ENCODE measurements at regions not wholly inside any gene's neighbourhood (a gene's known extent, or its start where the extent isn't known, plus 50 kb on each side); places are given as distances from the start of the nearest gene placed in this dataset.
"Not testable (repeated sequence)": the region's sequence is repeated elsewhere in the genome, so short reads cannot be mapped to it uniquely, and the experiment has no call there.

- no peak overlapping the region for H3K4me3 ChIP-seq (ENCODE audit: low read length)
- no peak for DNase-seq (ENCODE audit: low read depth, low spot score)
Measured at GRCh38 chr19:33997690-33998089, 174.6 kb upstream of the LSM14A start.

- no peak for DNase-seq (ENCODE audit: low read depth, low spot score)
- no peak overlapping the region for H3K4me3 ChIP-seq (ENCODE audit: low read length)
Measured at GRCh38 chr19:33998302-33998701, 174.0 kb upstream of the LSM14A start.

GRCh38 chr19:33998739-33999345 lies 173.5 kb upstream of the LSM14A start:
- no peak for DNase-seq (ENCODE audit: low read depth, low spot score)
- H3K4me3 ChIP-seq (ENCODE audit: low read length) = no peak overlapping the region

- no peak overlapping the region for H3K4me3 ChIP-seq (ENCODE audit: low read length)
- DNase-seq (ENCODE audit: low read depth, low spot score) = peak; percentile 20
Measured at GRCh38 chr19:34017024-34017423, 155.3 kb upstream of the LSM14A start.

- no peak for DNase-seq (ENCODE audit: low read depth, low spot score)
- no peak overlapping the region for H3K4me3 ChIP-seq (ENCODE audit: low read length)
Measured at GRCh38 chr19:34017601-34018000, 154.7 kb upstream of the LSM14A start.

- H3K4me3 ChIP-seq (ENCODE audit: low read length) = no peak overlapping the region
- no peak for DNase-seq (ENCODE audit: low read depth, low spot score)
Measured at GRCh38 chr19:34018546-34018945, 153.8 kb upstream of the LSM14A start.

- DNase-seq (ENCODE audit: low read depth, low spot score) = no peak
- no peak overlapping the region for H3K4me3 ChIP-seq (ENCODE audit: low read length)
Measured at GRCh38 chr19:34023381-34023780, 148.9 kb upstream of the LSM14A start.

- H3K4me3 ChIP-seq (ENCODE audit: low read length) = no peak overlapping the region
- no peak for DNase-seq (ENCODE audit: low read depth, low spot score)
Measured at GRCh38 chr19:34033880-34034279, 138.4 kb upstream of the LSM14A start.

GRCh38 chr19:34034318-34034846 lies 137.9 kb upstream of the LSM14A start:
- DNase-seq (ENCODE audit: low read depth, low spot score) = no peak
- no peak overlapping the region for H3K4me3 ChIP-seq (ENCODE audit: low read length)

- DNase-seq (ENCODE audit: low read depth, low spot score) = peak; percentile 39
- no peak overlapping the region for H3K4me3 ChIP-seq (ENCODE audit: low read length)
Measured at GRCh38 chr19:34041925-34042521, 130.3 kb upstream of the LSM14A start.

GRCh38 chr19:34044021-34044420 lies 128.3 kb upstream of the LSM14A start:
- no peak for DNase-seq (ENCODE audit: low read depth, low spot score)
- H3K4me3 ChIP-seq (ENCODE audit: low read length) = no peak overlapping the region

- H3K4me3 ChIP-seq (ENCODE audit: low read length) = no peak overlapping the region
- no peak for DNase-seq (ENCODE audit: low read depth, low spot score)
Measured at GRCh38 chr19:34049944-34050343, 122.4 kb upstream of the LSM14A start.

- DNase-seq (ENCODE audit: low read depth, low spot score) = not testable (repeated sequence)
Measured at GRCh38 chr19:34050430-34050829, 121.9 kb upstream of the LSM14A start.

GRCh38 chr19:34051255-34051654 lies 121.0 kb upstream of the LSM14A start:
- DNase-seq (ENCODE audit: low read depth, low spot score) = no peak
- H3K4me3 ChIP-seq (ENCODE audit: low read length) = no peak overlapping the region

More at GRCh38 chr19:34050430-34050829, 121.9 kb upstream of the LSM14A start:
- not testable (repeated sequence) for H3K4me3 ChIP-seq (ENCODE audit: low read length)

GRCh38 chr19:34057155-34057554 lies 115.1 kb upstream of the LSM14A start:
- no peak for DNase-seq (ENCODE audit: low read depth, low spot score)
- no peak overlapping the region for H3K4me3 ChIP-seq (ENCODE audit: low read length)

GRCh38 chr19:34066007-34066643 lies 106.2 kb upstream of the LSM14A start:
- DNase-seq (ENCODE audit: low read depth, low spot score) = no peak
- no peak overlapping the region for H3K4me3 ChIP-seq (ENCODE audit: low read length)

- no peak overlapping the region for H3K4me3 ChIP-seq (ENCODE audit: low read length)
- DNase-seq (ENCODE audit: low read depth, low spot score) = no peak
Measured at GRCh38 chr19:34067861-34068271, 104.4 kb upstream of the LSM14A start.

- DNase-seq (ENCODE audit: low read depth, low spot score) = no peak
- H3K4me3 ChIP-seq (ENCODE audit: low read length) = no peak overlapping the region
Measured at GRCh38 chr19:34075661-34076091, 96.6 kb upstream of the LSM14A start.

- DNase-seq (ENCODE audit: low read depth, low spot score) = no peak
Measured at GRCh38 chr19:34082289-34083077, 89.8 kb upstream of the LSM14A start.

More at GRCh38 chr19:34082289-34083077, 89.8 kb upstream of the LSM14A start:
- H3K4me3 ChIP-seq (ENCODE audit: low read length) = no peak overlapping the region
